HepG2 (cell line): ENCODE measurements at regions not wholly inside any gene's neighbourhood (a gene's known extent, or its start where the extent isn't known, plus 50 kb on each side); places are given as distances from the start of the nearest gene placed in this dataset.

ENCODE experiments used
- ATF5 ChIP-seq: sonication (generic); formaldehyde crosslinking; IDR thresholded peaks from 2 replicates; pipeline ENCODE4 v1.4.0; 2020; ENCODE audit warnings: mild to moderate bottlenecking, low read depth, missing genetic modification reagents
- FOXP4 ChIP-seq: sonication (generic); formaldehyde crosslinking; IDR thresholded peaks from 2 replicates; pipeline ENCODE4 v1.4.0; 2020; ENCODE audit warnings: missing genetic modification reagents
- GABPA ChIP-seq, 2 experiments: IDR thresholded peaks; 2 replicates each; pipeline ENCODE4 v1.6.1; 2011 to 2016; ENCODE audit warnings: low read depth in 2 of 2, low read length in 1 of 2, missing biosample characterization in 1 of 2, missing genetic modification characterization in 1 of 2
- GATAD1 ChIP-seq: IDR thresholded peaks from 2 replicates; pipeline ENCODE4 v1.6.1; 2016; ENCODE audit warnings: missing genetic modification reagents, missing compliant biosample characterization
- GLI4 ChIP-seq: sonication (generic); formaldehyde crosslinking; IDR thresholded peaks from 2 replicates; pipeline ENCODE4 v1.5.1; 2020; ENCODE audit warnings: missing genetic modification reagents, mild to moderate bottlenecking, moderate library complexity, borderline replicate concordance
- KDM3A ChIP-seq: IDR thresholded peaks from 2 replicates; pipeline ENCODE4 v1.6.1; 2018; ENCODE audit warnings: low read depth, missing compliant biosample characterization
- NRL ChIP-seq: sonication (generic); formaldehyde crosslinking; IDR thresholded peaks from 2 replicates; pipeline ENCODE4 v1.5.0; 2020; ENCODE audit warnings: missing genetic modification reagents, mild to moderate bottlenecking, moderate library complexity, borderline replicate concordance
- PBX2 ChIP-seq: IDR thresholded peaks from 2 replicates; pipeline ENCODE4 v1.6.1; 2016; ENCODE audit warnings: control low read depth
- PRDM15 ChIP-seq: sonication (generic); formaldehyde crosslinking; IDR thresholded peaks from 2 replicates; pipeline ENCODE4 v1.4.0; 2020; ENCODE audit warnings: missing genetic modification reagents
- TBX2 ChIP-seq: sonication (generic); formaldehyde crosslinking; IDR thresholded peaks from 2 replicates; pipeline ENCODE4 v1.5.0; 2020; ENCODE audit warnings: missing genetic modification reagents, mild to moderate bottlenecking, borderline replicate concordance
- THYN1 ChIP-seq: sonication (generic); formaldehyde crosslinking; IDR thresholded peaks from 2 replicates; pipeline ENCODE4 v1.8.1; 2023; ENCODE audit warnings: low read depth, mild to moderate bottlenecking, moderate library complexity, missing genetic modification reagents, borderline replicate concordance
- TSC22D2 ChIP-seq: sonication (generic); formaldehyde crosslinking; IDR thresholded peaks from 2 replicates; pipeline ENCODE4 v1.5.1; 2020; ENCODE audit warnings: missing genetic modification reagents, mild to moderate bottlenecking, borderline replicate concordance
- ZBTB34 ChIP-seq: sonication (generic); formaldehyde crosslinking; IDR thresholded peaks from 2 replicates; pipeline ENCODE4 v1.8.0; 2022; ENCODE audit warnings: mild to moderate bottlenecking, missing genetic modification reagents
- ZFP1 ChIP-seq: IDR thresholded peaks from 2 replicates; pipeline ENCODE4 v1.6.1; 2016
- ZNF44 ChIP-seq: sonication (generic); formaldehyde crosslinking; IDR thresholded peaks from 2 replicates; pipeline ENCODE4 v1.5.1; 2020; ENCODE audit warnings: mild to moderate bottlenecking, missing genetic modification reagents
- ZNF660 ChIP-seq: sonication (generic); formaldehyde crosslinking; IDR thresholded peaks from 2 replicates; pipeline ENCODE4 v1.5.1; 2020; ENCODE audit warnings: mild to moderate bottlenecking, low read depth, missing genetic modification reagents, borderline replicate concordance
- ZNF724P ChIP-seq: sonication (generic); formaldehyde crosslinking; IDR thresholded peaks from 2 replicates; pipeline ENCODE4 v1.8.0; 2022; ENCODE audit warnings: missing genetic modification reagents, borderline replicate concordance

GRCh38 chr7:66535414-66536329 lies 93.0 kb upstream of the KCTD7 start (continued):
- TF ChIP-seq FOXP4 (CRISPR knock-in tag), result peak; percentile 55; the same call in 1 of the 2 replicates
- TF ChIP-seq THYN1 (CRISPR knock-in tag), result no peak
- TF ChIP-seq TSC22D2 (CRISPR knock-in tag), result peak; percentile 45; the same call in 1 of the 2 replicates
- TF ChIP-seq ZNF724P (CRISPR knock-in tag), result no peak
- TF ChIP-seq ZFP1 (CRISPR knock-in tag), result no peak
- no peak for TF ChIP-seq GABPA (IDR thresholded peaks at IDR 0.05; ENCODE audit: low read depth, low read length)
- peak; percentile 19; the same call in 1 of the 2 replicates for TF ChIP-seq GABPA (CRISPR knock-in tag; IDR thresholded peaks at IDR 0.05; ENCODE audit: low read depth)
- 0 out of 2 replicates have a peak, but pooled peaks have one; percentile 45 for TF ChIP-seq ZNF44
- TF ChIP-seq PRDM15 (CRISPR knock-in tag), result no peak
- peak; percentile 57 for TF ChIP-seq GATAD1
- 0 out of 2 replicates have a peak, but pooled peaks have one; percentile 83 for TF ChIP-seq KDM3A (CRISPR knock-in tag)
- no peak for TF ChIP-seq ZNF660 (CRISPR knock-in tag)
- TF ChIP-seq ATF5 (CRISPR knock-in tag), result peak; percentile 47; the same call in 1 of the 2 replicates
- TF ChIP-seq NRL (CRISPR knock-in tag), result no peak
- TF ChIP-seq GLI4 (CRISPR knock-in tag), result peak; percentile 42; the same call in 1 of the 2 replicates
- TF ChIP-seq TBX2, result peak; percentile 89; the same call in 1 of the 2 replicates
- peak; percentile 93 for TF ChIP-seq ZBTB34 (CRISPR knock-in tag)
- TF ChIP-seq PBX2 (CRISPR knock-in tag), result no peak
